RWPE2 (cell line): ENCODE measurements at regions not wholly inside any gene's neighbourhood (a gene's known extent, or its start where the extent isn't known, plus 50 kb on each side); places are given as distances from the start of the nearest gene placed in this dataset.
"Not testable (repeated sequence)": the region's sequence is repeated elsewhere in the genome, so short reads cannot be mapped to it uniquely, and the experiment has no call there.

Source experiments
- ATAC-seq: fragments of 200-7000 bp; cut with Tn5 transposase; 3 replicates; pipeline ENCODE4 v1.9.1; 2021; ENCODE audit warnings: low read depth
- DNase-seq: peaks from one replicate; pipeline ENCODE4 v3.0.0-alpha.2; 2020; ENCODE audit warnings: low spot score
- H3K27ac ChIP-seq: fragments of 450-650 bp; 2 replicates; pipeline ENCODE4 v1.5.1; 2017; ENCODE audit warnings: mild to moderate bottlenecking; ENCODE audit not compliant: poor library complexity, severe bottlenecking
- H3K27me3 ChIP-seq: fragments of 250-450 bp; sonication (Bioruptor Pico); 2 replicates; pipeline ENCODE4 v1.5.1; 2021; ENCODE audit warnings: mild to moderate bottlenecking, moderate library complexity; ENCODE audit not compliant: insufficient read depth, poor library complexity, severe bottlenecking
- H3K36me3 ChIP-seq: fragments of 250-450 bp; sonication (Bioruptor Pico); 2 replicates; pipeline ENCODE4 v1.5.1; 2020; ENCODE audit warnings: low read depth, mild to moderate bottlenecking, moderate library complexity
- H3K4me1 ChIP-seq: fragments of 250-450 bp; sonication (Bioruptor Pico); 2 replicates; pipeline ENCODE4 v1.5.1; 2021; ENCODE audit warnings: mild to moderate bottlenecking, moderate library complexity; ENCODE audit not compliant: insufficient read depth, poor library complexity, severe bottlenecking
- H3K4me3 ChIP-seq: fragments of 250-450 bp; sonication (Bioruptor Pico); 2 replicates; pipeline ENCODE4 v1.5.1; 2021; ENCODE audit warnings: mild to moderate bottlenecking, moderate library complexity; ENCODE audit not compliant: severe bottlenecking
- H3K9me3 ChIP-seq: fragments of 250-450 bp; sonication (Bioruptor Pico); 2 replicates; pipeline ENCODE4 v1.5.1; 2021; ENCODE audit warnings: mild to moderate bottlenecking, moderate library complexity; ENCODE audit not compliant: severe bottlenecking
- CTCF ChIP-seq: fragments of 450-650 bp; IDR thresholded peaks from one replicate; pipeline ENCODE4 v1.5.1; 2017; ENCODE audit warnings: mild to moderate bottlenecking, moderate library complexity; ENCODE audit not compliant: poor library complexity, severe bottlenecking

DNA sequence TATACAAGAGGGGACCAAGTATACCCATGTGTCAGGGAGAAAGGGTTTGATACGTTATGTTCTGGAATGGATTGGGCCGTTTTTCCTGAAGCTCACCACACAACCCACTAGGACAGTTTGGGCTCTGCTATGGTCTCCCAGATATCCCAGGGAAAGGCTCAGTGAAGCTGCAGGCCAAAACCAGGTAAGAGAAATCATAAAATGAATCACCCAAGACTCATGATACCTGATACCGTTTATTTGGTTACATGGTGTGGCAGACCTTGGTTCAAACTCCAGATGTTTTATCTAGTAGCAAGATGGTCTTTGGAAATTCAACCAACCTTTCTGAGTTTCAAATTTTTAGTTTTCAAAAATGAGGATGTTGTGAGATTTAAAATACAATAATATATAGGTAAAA lies 177.6 kb downstream of the C12orf75 start:
- H3K4me3 ChIP-seq, result no peak overlapping the region
- TF ChIP-seq CTCF, result no peak
- no peaks in the 10 kb centered on the region for H3K36me3 ChIP-seq
- H3K9me3 ChIP-seq, result no peaks in the 10 kb centered on the region
- H3K4me1 ChIP-seq, result no peaks in the 10 kb centered on the region
- 0 out of 3 replicates have a peak, but pooled peaks have one; percentile 52 for ATAC-seq
- DNase-seq, result no peak
- H3K27me3 ChIP-seq, result no peaks in the 10 kb centered on the region
- no peak overlapping the region for H3K27ac ChIP-seq

DNA sequence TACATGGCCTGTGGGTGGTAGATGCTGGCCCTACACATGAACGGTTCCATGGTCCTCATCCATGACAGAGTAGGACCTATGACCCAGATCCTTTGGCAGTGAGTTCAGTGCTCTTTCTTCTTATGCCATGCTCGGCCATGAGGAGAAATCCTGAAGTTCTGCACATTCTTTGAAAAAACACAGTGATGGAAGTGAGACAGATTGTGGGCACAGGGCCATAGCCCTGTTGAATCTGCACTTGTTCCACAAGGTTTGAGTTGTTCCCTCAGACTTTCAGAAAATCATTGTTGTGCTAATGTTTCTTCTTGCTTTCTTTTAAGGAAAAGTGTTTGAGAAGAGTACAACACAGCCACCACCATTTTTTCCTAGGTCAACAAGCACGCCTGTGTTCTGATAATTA lies 180.0 kb downstream of the C12orf75 start:
- Histone ChIP-seq H3K9me3 (no peaks in the 10 kb centered on the region), H3K4me1 (no peaks in the 10 kb centered on the region), H3K36me3 (no peaks in the 10 kb centered on the region), H3K27me3 (no peaks in the 10 kb centered on the region), H3K4me3 (no peak overlapping the region), H3K27ac (no peak overlapping the region)
- DNase-seq (no peak), ATAC-seq (no peak)
- TF ChIP-seq CTCF, result no peak

- not testable (repeated sequence) for H3K27me3 ChIP-seq, ATAC-seq, H3K36me3 ChIP-seq, DNase-seq, H3K4me3 ChIP-seq, H3K27ac ChIP-seq, H3K4me1 ChIP-seq, H3K9me3 ChIP-seq
Measured at GRCh38 chr12:105512861-105513260, 182.4 kb downstream of the C12orf75 start.

DNA sequence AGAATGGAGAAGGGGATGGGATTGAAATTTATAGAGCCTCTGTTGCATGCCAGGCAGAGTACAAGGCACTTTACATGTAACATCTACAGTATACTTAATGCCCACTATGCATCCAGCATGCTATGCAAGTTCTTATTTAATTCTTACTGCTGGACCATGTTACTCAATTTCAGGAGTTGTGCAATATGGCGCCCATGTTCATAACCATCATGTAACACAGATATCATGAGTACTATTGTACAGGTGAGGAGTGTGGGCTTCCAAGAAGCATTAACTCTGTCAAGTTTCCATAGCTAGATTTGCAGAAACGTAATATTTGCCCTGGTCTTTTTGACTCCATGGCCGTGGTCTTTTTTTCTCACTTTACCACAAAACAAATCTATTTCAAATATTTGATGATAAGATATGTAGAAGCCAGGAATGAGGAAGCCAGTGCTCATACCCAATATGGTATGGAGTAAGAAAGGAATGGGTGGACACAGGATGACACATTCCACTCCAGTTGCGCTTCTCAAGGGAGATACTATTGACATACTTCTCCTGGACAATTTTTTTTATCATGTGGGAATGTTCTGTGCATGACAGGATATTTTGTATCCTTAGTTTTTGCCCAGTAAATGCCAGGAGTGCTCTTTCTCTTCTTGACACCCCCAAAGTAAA lies 191.8 kb downstream of the C12orf75 start:
- H3K4me1 ChIP-seq, result no peaks in the 10 kb centered on the region
- no peaks in the 10 kb centered on the region for H3K36me3 ChIP-seq
- DNase-seq (no peak), ATAC-seq (0 out of 3 replicates have a peak, but pooled peaks have one; percentile 36)
- no peak overlapping the region for H3K4me3 ChIP-seq
- no peak for TF ChIP-seq CTCF
- no peaks in the 10 kb centered on the region for H3K9me3 ChIP-seq
- no peaks in the 10 kb centered on the region for H3K27me3 ChIP-seq
- no peak overlapping the region for H3K27ac ChIP-seq

GRCh38 chr12:105523164-105524057 lies 192.9 kb downstream of the C12orf75 start:
- H3K4me3 ChIP-seq, result no peak overlapping the region
- no peak overlapping the region for H3K27ac ChIP-seq
- H3K4me1 ChIP-seq, result no peaks in the 10 kb centered on the region
- no peak for DNase-seq
- H3K36me3 ChIP-seq, result no peaks in the 10 kb centered on the region
- H3K27me3 ChIP-seq, result no peaks in the 10 kb centered on the region
- no peaks in the 10 kb centered on the region for H3K9me3 ChIP-seq
- no peak for TF ChIP-seq CTCF
- no peak for ATAC-seq
